ENCODE measurements at regions not wholly inside any gene's neighbourhood (a gene's known extent, or its start where the extent isn't known, plus 50 kb on each side); places are given as distances from the start of the nearest gene placed in this dataset.

DNA sequence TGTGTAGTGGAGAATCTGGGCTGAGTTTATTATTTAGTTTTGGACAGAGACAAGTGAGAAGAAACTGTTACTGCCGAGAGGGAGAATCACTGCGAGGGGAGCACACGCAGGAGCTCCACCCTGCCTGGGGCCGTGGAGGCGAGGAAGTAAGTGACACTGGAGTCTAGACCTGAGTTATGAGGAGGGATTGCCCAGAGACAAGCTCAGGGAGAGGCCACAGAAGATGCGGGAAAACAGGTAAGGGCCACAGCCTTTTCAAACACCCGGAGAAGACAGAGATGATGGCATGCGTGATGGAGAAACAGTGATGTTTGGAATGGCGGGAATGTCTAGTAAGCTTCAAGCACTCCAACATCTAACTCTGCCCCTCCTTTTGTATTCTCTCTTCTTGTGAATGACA is 84.1 kb downstream of the TNFSF11 start:
- no peak for DNase-seq

GRCh38 chr13:42660333-42660965 is 86.5 kb downstream of the TNFSF11 start:
- no peak for DNase-seq

DNA sequence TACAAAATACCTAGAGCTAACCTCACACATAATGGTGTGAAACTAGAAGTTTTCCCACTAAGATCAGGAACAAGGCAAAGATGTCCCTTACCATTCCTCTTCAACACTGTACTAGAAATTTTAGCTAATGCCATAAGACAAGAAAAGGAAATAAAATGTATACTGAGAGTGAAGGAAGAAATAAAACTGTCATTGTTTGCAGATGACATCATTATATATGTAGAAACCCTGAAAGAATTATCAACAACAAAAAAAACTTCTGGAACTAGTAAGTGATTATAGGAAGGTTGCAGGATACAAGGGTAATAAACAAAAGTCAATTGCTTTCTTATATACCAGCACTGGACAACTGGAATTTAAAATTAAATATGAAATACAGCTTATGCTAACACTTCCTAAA is 93.7 kb downstream of the TNFSF11 start:
- DNase-seq, result no peak

DNA sequence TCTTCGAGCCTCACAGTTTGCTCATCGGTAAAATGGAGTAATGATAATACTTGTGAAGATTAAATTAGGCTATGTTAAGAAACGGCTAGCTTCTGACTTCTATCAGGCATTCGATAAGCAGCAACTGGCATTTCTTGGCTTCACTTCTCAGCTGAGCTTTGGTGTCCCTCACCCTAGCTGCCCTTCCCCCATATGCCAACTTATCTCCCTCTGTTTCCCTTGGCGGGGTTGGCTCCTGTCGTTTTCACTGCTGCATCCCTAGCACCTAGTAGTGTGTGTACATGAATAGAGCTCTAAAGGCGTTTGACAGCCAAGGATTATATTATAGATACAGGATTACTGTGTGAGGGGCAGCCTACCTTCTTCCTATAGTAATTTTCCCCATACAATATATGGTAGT is 97.5 kb downstream of the TNFSF11 start:
- DNase-seq, result no peak

DNA sequence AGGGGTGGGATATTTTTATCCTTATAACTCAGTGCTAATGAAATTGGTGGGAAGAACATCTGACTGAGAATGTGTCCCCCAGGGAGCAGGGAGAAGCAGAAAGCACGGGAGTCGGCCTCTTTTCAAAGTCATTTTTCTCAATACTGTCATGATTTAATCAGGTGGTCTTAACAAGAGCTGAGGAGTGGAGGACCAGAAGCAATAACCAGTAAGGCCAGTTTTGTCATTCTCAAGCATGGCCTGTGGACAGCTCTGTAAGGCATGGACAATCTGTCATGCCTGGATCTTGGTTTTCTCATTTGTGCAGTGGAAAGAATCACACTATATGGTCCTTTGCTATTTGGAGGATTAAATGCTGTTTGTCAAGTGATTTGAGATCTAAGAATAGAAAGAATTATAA is 99.7 kb downstream of the TNFSF11 start:
- no peak for DNase-seq

DNA sequence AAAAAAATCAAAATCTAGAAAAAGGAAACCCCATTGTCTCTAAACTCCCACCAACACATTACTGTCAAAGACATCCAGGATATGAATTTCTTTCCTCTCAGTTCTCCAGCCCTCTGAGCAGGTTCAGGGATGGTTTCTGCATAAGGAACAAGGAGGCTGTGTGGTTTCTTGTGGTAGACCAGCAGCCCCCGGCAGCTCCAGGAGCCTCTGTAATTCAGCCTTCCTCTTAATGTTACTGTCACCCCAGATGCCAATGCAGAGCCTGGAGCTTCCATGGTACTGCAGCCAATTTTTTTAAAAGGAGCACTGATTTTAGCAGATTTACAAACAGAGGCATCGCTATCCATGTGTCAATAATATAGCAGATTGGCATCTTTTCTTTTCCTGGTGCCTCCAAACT is 100.6 kb upstream of the FAM216B start:
- DNase-seq, result no peak

GRCh38 chr13:42681326-42682100 is 99.9 kb upstream of the FAM216B start:
- no peak for DNase-seq

GRCh38 chr13:42684226-42684625 is 97.2 kb upstream of the FAM216B start:
- DNase-seq, result no peak

DNA sequence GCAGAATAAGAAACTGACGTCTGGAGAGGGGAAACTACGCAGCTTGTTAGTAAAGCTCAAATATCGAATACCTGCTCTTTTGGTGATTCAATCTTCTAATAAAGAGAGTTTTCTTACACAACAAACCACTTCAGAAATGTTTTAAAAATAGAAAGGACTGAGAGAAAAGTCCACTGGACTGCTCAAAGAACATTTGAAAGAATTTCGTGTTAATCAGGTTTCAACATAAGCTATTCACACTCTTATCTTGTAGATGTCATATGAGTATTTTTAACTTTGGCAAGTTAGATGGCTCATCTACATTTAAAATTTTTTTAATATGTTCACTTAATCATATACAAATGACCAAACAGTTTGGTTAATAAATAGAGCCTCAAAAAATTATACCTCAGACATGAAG is 95.6 kb upstream of the FAM216B start:
- no peak for DNase-seq

DNA sequence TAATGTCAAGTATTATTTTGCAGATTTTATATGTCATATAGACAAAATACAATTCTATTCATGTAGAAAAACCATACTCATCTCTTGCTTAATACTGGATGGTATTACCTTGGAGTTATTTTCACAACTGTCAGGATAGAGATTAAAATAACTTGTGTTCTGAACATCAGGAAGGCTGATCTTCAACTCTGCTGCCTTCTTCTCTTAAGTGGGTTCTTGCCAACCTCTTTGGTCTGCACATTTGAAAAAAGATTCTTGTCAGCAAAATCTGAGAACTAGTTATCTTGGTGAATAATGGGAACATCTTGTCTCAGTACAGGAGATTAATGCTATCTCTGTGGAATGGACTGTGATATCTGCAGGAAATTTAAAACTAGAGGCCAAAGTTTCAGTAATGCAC is 95.2 kb upstream of the FAM216B start:
- no peak for DNase-seq

DNA sequence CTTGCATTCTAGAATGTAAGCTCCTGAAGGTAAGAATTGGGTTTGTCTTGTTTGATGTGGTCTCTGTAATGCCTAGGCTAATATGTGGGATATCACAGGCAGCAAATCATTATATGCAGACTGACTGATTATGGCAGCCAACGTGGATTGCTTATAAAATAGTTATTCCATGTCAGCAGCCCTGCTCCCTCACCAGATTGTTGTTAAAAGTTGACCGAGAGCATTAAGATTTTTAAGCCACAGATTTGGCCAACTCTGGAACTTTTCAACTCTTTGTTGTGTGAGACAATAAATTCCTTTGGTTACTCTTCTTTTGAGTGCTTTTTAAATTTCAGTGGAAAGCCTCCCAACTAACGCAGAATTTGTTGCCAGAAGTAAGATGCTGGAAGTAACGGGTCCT is 92.6 kb upstream of the FAM216B start:
- no peak for DNase-seq

GRCh38 chr13:42696191-42696590 is 85.2 kb upstream of the FAM216B start:
- no peak for DNase-seq

DNA sequence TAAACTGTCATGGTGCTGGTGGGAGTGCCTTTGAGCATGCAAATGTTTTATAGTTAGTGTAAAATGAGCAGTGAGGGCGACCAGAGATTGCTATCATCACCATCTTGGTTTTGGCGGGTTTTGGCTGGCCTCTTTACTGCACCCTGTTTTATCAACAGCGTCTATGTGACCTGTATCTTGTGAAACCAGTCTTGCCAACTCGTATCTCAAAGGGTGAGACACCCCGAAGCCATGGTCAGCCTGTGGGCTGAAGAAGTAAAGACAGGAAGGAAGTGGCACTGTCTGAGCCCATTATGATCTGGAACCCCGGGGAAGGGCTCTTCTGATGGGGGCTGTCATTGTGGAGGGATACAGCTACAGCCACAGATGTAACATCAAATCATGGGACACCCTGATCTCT is 81.5 kb upstream of the FAM216B start:
- no peak for DNase-seq

DNA sequence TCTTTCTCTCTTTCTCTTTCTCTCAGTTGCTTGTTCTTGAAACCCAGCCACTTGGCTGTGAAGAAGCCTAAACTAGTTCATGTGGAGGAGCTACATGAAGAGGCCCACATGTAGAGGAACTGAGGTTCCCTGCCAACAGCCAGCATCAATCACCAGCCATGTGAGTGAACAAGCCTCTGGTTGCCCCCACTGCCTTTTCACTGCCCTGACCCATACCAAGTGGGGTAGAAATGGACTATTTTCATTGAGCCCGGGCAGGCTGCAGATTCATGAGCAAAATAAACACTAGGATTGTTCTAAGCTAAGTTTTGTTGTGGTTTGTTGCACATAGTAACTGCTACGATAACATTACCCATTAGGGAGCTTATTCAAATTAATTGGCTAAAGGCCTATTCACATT is 78.7 kb upstream of the FAM216B start:
- no peak for DNase-seq

DNA sequence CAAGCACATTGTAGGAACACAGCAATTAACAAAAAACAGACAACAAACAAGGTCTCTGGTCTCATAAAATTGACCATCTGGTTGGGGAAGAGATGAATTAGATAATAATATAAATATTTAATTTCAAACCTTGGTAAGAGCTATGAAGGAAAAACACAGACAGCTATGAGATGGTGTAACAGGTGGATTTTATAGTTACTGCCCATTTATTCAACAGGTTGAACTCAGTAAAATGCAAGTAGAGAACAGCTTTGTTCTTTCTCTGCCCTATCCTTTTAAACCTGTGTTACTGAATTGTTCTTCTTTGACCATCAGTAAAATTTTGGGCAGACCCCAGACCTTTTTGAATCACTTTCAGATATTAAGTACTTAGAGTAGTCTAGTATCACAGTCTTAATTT is 77.6 kb upstream of the FAM216B start:
- no peak for DNase-seq

DNA sequence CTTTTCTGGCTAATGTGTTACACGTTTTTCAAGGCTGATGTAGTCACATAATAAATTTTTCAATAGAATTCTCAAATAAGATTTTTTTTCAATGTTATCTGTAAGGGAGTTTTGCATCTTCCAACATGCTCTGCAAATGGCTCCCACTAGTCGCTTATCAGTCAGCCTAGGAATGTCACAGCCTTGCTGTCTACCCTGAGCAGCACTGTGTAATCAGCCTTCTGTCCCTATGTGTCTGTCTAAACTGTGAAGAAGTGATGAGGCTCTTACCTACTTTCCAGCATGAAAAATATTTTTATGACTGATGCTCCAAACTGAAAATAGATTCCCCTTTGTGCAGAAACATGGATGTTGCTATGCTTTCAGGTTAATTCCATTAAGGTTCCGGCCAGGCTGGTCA is 75.1 kb upstream of the FAM216B start:
- DNase-seq, result no peak

- DNase-seq, result no peak
Measured at GRCh38 chr13:42707048-42707447, 74.3 kb upstream of the FAM216B start.

DNA sequence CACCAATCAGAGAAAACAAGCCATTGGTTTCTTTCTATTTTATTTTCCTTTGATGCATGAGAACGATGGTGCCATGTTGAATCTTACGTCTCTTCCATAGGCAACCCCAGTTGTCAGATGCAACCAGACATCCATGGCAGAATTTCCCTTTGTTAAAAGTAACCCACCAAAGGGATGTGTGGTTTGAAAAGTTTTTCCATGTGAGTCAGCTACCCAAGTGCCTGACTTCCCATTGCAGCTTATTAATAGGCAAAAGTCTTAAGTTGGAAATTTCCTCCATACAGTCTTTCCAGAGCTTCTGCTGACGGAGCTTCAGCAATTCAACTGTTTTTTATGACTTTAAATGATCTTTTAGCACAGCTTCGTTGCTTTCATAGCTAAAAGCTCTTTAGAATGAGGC is 73.8 kb upstream of the FAM216B start:
- no peak for DNase-seq

DNA sequence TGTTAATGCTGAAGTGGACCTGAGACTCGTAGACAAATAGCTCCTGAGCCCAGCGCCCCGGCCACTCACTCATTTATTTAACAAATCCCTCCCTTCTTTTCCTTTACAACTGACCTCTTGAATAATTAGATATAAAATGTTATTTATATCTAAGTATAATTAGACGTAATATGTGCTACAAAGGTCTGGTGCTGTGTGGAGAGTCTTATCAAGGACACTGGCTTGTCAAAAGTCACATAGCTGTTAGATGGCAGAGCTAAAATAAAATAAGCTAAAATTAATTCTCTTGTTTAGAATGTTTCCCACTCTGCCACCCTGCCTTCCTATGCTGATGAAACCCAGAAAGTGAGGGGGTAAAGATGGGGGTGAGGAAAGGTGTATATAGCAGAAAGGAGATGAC is 73.0 kb upstream of the FAM216B start:
- no peak for DNase-seq

GRCh38 chr13:42709276-42709675 is 72.1 kb upstream of the FAM216B start:
- no peak for DNase-seq

GRCh38 chr13:42715909-42716308 is 65.5 kb upstream of the FAM216B start:
- no peak for DNase-seq

GRCh38 chr13:42717176-42717575 is 64.2 kb upstream of the FAM216B start:
- DNase-seq, result no peak

DNA sequence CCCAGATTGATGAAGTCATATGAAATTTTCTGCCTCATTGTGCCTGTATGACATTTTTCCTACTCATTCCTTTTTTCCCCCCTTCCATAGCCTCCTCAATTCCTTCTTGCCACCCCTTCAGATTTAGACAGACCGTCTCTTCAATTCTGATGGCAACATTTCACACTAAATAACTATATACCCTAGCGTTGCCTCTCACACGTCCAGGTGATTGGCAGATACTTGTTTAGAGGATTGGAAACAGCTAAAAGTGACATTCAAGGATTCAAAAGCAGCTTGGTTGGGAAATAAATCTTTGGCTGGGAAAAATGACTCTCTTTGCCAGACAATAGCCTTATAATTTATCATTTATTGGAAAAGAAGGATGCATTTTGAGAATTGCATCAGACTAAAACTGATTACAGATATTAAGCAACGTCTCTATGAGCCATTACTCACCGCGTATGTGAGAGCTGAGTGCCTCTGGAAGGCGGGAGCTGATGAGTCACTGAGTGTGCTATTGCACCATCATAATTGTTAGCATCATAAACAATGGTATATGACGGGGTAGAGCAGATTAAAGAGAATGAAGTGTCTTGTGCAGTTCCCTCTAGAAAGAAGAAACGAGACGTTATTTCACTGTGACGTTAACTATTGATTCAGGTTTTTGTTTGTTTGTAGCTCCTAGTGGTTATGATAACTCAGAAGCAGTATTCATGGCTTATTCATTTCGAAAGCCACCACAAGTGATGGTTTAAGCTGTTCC is 61.1 kb upstream of the FAM216B start:
- DNase-seq, result peak; percentile 10

DNA sequence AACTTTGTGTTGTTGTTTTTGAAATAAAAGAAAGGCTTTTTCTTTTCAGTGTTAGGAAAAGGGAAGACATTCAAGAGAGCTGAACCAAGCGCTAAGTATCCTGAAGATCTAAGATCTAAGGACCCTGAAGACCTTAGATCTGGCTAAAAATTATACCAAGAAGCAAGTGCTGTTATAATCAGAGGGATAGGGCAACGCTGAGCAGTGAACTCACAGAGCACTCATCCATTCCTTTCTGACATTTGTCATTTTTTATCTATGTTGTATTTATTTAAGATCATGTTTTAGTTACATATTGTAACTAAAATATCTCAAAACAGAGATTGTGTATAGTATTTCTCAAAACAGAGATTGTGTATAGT is 60.5 kb upstream of the FAM216B start:
- DNase-seq, result no peak
